Stomach (tissue), 4 donors: ENCODE measurements at regions not wholly inside any gene's neighbourhood (a gene's known extent, or its start where the extent isn't known, plus 50 kb on each side); places are given as distances from the start of the nearest gene placed in this dataset.

Experiments used
- CTCF ChIP-seq, 7 experiments: fragments of 450-650 bp in 4 of 7; fragments of 200-600 bp in 3 of 7; sonication (generic) in 3 of 7; IDR thresholded peaks; one replicate each; pipeline ENCODE4 v1.5.1; 2016 to 2019; ENCODE audit warnings: antibody characterized with exemption in 7 of 7, control low read depth in 2 of 7, mild to moderate bottlenecking in 1 of 7
- EP300 ChIP-seq: sonication (generic); formaldehyde crosslinking; IDR thresholded peaks from one replicate; pipeline ENCODE4 v1.6.1; 2017; ENCODE audit warnings: antibody characterized with exemption
- POLR2A ChIP-seq, 4 donors: fragments of 450-650 bp; IDR thresholded peaks; one replicate each; pipeline ENCODE4 v1.6.1; 2016; ENCODE audit warnings: antibody characterized with exemption in 4 of 4, control low read depth in 2 of 4, mild to moderate bottlenecking in 1 of 4, moderate library complexity in 1 of 4
- POLR2AphosphoS5 ChIP-seq, 3 donors: sonication (generic); formaldehyde crosslinking; IDR thresholded peaks; one replicate each; pipeline ENCODE4 v1.6.1; 2016; ENCODE audit warnings: antibody characterized with exemption in 3 of 3

DNA sequence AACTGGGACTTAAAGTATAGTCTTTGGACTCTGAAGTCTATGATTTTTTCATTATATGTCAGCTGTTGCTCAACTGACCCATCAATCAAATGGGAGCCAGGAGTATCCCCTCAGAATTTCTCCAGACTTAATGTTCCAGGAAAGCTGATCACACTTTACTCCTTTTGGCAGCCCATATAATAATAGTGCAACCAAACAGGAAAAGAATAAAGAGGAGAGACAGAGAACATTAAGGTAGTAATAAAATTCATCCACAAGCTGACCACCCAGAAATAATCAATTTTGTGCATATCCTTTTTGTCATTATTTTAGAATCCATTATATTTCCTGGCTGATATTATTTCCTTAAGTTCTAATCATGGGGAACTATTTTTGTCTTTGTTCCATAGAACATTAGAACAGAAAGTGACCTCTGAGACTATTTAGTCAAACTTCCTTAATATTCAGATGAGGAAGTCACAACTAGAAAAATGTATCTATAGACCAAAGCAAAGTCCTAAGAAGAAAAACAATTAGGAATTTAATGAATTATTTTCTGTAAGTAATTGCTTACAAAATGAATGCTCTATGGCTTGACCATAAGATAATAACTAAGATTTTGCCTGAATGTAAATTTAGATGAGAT, 238.1 kb upstream of the SEL1L start:
- no peak for TF ChIP-seq CTCF (IDR thresholded peaks at IDR 0.05)
- no peak for TF ChIP-seq POLR2AphosphoS5 (IDR thresholded peaks at IDR 0.05)
- TF ChIP-seq POLR2A (IDR thresholded peaks at IDR 0.05), result no peak
- TF ChIP-seq EP300, result no peak
